ENCODE measurements at regions not wholly inside any gene's neighbourhood (a gene's known extent, or its start where the extent isn't known, plus 50 kb on each side); places are given as distances from the start of the nearest gene placed in this dataset.

DNA sequence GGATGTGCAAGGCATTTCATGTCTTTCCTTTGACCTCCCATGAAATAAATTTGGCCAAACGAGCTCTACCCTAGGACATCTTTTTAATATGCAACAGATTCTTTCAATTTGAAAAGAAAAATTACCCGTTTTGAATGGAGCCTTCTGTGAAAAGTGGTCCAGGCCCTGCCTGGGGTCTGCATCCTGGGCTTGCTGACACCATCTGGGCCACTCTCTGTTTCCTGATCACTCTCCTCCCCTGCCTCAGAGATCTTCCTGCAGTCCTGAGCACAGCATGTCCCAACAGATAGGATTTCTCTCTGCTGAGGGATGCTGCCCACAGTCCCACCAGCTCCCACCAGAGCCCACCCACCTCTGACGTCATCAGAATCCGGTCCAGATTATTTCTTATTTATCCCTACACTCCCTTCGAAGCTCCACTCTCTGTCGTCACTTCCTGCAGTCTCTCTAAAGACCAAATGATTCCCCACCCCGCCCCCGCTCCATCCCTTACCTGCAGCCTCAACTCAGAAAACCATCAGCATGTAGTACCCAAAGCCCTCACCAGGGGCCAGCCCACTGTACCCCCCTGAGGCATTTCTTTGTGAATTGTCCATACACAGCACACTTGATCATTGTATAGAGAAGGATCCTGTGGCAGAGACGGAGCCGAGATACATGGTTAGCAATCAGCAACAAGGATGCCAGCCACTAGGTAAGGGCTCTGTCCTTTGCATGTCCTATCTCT lies 192.1 kb upstream of the MGMT start:
- in situ Hi-C loops (cut with MboI; ENCODE audit: low sequenced_read_pairs) = no loop called here

DNA sequence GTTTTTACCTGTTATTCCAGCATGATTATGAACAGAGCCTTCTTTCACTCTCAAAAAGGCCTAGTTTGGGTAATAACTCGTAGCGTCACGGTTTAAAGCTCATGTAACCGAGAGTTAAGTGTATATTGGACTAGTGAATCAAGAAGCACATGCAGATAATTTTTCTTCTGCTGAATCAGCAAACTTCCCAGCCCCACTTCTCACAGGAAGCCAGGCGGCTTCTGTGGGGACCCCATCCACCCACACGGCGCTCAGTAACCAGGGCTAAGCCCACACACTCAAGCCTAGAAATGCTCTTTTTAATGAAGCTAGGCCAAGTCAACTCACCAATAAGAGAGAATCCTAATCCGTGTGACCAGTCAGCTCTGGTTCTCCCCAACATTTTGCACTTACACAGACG lies 191.2 kb upstream of the MGMT start:
- in situ Hi-C loops (cut with MboI; ENCODE audit: low sequenced_read_pairs) = no loop called here

DNA sequence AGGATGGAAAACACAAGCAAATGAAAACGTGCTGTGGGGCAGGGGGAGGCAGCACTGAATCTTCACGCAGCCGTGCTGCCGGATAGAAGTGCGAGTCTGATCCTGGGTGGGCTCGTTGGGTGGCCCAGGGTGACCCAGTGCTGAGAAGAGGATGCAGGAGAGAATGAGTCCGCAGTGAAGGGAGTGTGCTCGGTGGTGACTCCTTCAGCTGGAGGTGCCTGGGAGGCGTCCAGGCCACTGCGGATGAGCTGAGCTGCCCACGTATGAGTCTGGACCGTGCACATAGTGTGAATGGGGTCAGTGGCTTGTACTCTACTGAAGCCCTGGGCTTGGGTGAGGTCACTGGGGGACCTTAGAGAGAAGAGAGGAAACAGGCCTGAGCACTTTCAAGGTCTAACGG lies 190.0 kb upstream of the MGMT start:
- in situ Hi-C loops (cut with MboI; ENCODE audit: low sequenced_read_pairs) = no loop called here

- in situ Hi-C loops (cut with MboI; ENCODE audit: low sequenced_read_pairs) = no loop called here
Observed at GRCh38 chr10:129277841-129278240, 189.2 kb upstream of the MGMT start.

DNA sequence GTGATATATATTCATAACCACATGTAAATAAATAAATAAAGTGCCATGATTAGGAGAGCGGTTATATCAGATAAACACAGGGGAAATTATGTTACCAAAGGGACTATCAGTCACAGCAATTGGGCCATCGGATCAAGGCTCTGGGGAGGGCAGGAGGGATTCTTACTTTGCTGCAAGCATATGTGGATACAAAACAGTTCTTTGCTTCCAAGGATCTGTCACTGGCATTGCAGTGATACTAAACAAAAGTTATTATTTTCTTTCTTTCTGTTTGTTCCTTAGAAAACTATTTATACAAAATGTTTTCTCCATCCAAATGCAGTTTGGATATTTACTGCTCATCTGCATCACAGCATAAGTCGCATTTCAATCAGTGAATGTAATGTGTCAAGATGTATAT lies 188.4 kb upstream of the MGMT start:
- in situ Hi-C loops (cut with MboI; ENCODE audit: low sequenced_read_pairs) = no loop called here

DNA sequence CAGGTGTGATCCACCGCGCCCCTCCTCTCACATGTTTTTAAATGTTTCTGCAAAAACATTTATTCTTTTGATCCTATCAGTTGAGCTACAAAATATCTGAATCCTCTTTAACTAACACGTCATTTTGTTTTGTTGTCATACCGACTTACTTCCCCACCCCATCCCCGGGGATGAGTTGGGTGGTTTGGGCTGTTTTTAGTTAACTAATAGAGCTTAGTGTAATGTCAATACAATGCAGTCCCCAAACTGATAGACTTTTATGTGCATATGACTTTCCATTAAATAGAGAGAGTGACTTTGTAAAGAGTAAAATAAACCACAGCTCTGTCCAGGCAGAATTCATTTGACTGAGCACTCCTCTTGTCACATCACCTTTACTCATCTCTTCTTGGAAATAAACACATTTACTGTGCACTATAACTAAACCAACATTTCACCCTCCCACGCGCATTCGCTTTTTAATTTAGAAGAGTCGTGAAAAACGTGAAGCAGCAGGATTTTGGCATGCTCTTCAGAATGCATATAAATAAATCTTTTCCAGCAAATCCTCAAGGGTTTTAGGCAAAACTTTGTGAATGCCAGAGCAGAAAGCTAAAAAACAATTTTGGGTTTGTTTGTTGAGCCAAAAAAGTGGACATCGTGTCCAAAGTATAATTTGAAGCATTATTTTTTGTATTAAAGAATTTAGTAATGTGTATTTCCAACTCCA lies 187.4 kb upstream of the MGMT start:
- in situ Hi-C loops (cut with MboI; ENCODE audit: low sequenced_read_pairs) = no loop called here

DNA sequence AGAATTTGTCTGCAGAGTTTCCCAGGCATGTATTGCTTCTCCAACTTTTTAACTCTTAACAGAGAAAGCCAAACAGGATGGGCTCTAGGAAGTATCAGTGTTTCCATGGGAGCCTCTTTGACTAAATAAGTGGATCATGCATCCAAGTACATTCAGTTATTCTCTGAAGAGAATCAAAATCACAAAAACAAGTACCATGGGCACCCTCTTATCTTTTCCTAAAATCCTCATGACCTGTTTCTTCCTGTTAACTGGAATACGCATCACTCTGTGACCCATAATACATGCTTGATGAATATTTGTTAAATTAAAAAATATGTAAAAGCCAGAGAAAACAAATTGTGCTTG lies 186.9 kb upstream of the MGMT start:
- in situ Hi-C loops (cut with MboI; ENCODE audit: low sequenced_read_pairs) = no loop called here

GRCh38 chr10:129280908-129281586 lies 186.0 kb upstream of the MGMT start:
- in situ Hi-C loops (cut with MboI; ENCODE audit: low sequenced_read_pairs) = no loop called here

DNA sequence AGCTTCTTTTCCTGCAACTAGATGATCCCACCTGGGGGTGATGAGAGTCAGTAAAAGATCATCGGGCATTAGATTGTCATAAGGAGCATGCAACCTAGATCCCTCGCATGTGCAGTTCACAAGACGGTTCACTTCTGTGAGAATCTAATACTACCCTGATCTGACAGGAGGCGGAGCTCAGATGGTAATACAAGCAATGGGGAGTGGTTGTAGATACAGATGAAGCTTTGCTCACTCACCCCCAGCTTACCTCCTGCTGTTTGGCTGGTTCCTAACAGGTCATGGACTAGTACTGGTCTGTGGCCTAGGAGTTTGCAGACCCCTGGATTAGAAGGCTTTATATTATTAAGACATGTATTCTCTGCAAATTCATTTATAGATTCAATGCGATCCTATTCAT lies 181.6 kb upstream of the MGMT start:
- in situ Hi-C loops (cut with MboI; ENCODE audit: low sequenced_read_pairs) = no loop called here

- in situ Hi-C loops (cut with MboI; ENCODE audit: low sequenced_read_pairs) = no loop called here
Observed at GRCh38 chr10:129288999-129289584, 177.9 kb upstream of the MGMT start.

- in situ Hi-C loops (cut with MboI; ENCODE audit: low sequenced_read_pairs) = no loop called here
Observed at GRCh38 chr10:129293991-129294700, 172.9 kb upstream of the MGMT start.

- in situ Hi-C loops (cut with MboI; ENCODE audit: low sequenced_read_pairs) = no loop called here
Observed at GRCh38 chr10:129294944-129295343, 172.1 kb upstream of the MGMT start.

DNA sequence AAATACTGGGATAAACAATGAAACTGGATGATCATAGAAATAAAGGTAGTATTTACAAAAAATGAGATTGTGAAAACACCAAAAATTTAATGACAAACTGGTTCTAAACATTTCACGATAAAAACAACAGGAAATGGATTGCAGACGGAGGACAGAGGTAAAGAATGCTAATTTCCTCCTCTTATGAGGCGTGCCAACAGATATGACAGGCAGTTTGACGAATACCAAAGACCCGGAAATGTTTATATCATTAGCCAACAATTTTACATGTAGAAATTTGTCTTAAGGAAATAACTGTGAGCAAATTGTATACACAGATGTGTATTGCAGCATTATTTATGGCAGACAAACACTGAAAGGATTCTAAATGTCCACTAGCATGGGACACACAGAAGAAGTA lies 162.0 kb upstream of the MGMT start:
- in situ Hi-C loops (cut with MboI; ENCODE audit: low sequenced_read_pairs) = no loop called here

DNA sequence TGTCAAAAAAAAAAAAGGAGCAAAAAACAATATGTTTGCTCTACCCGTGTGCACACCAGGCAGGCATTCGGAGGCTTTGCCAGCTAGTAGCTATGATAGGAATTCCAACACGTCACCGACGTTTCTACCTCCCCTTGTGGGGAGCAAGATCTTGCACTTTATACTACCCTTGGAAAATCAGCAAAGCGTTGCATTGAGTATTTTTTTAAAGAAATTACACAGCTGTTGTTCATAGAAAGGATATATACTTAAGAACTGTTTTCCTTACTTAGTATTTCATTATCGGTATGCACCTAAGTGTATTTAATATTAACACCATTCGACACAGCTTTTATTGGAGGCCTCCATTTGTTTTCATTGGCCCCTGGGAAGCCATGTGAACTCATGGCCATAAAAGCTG lies 159.9 kb upstream of the MGMT start:
- in situ Hi-C loops (cut with MboI; ENCODE audit: low sequenced_read_pairs) = no loop called here

DNA sequence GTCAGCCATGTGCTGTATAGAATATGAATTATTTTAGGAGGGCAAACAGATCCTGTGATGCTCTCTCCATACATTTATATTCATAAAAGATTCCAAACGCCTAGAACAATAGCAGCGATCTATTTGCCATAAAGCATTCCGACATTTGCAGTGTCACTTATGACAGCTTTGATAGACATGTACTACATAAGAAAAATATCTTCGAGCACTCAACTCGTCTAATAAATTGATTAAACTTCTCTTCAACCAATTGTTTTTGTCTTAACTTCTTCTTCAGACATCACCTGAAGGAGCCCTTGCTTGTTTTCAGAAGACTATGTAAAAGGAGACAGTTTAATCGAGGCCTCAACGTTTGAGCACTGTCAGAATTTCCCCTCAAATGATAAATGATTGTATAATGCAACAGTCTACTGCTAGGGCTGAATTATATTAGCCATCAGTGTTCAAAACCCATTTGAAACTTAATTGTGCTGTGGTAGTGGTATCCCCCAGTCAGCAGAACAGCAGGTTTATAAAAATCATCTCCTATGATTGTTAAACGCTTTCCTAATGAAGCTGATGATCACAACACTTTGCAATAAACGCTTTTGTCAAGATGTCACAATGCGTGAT lies 158.0 kb upstream of the MGMT start:
- in situ Hi-C loops (cut with MboI; ENCODE audit: low sequenced_read_pairs) = no loop called here

DNA sequence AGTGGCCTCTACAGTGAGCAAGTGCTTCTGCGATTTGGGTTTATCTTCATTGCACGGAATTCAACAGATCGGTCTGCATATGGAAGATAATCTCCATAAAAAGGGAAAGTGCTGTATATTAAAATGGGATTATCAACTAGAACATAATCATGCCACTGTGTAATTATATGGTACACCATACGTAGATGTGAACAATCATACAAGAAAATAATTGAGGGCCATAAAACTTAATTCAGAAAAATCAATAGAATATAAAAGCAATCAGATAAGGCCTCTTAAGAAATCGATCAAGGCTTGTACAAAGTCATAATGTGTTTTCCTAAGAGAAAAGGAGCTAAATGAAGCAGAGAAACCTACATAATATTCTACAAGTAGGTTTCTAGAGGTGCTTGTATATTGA lies 157.5 kb upstream of the MGMT start:
- in situ Hi-C loops (cut with MboI; ENCODE audit: low sequenced_read_pairs) = no loop called here

- in situ Hi-C loops (cut with MboI; ENCODE audit: low sequenced_read_pairs) = no loop called here
Observed at GRCh38 chr10:129310881-129311280, 156.2 kb upstream of the MGMT start.

DNA sequence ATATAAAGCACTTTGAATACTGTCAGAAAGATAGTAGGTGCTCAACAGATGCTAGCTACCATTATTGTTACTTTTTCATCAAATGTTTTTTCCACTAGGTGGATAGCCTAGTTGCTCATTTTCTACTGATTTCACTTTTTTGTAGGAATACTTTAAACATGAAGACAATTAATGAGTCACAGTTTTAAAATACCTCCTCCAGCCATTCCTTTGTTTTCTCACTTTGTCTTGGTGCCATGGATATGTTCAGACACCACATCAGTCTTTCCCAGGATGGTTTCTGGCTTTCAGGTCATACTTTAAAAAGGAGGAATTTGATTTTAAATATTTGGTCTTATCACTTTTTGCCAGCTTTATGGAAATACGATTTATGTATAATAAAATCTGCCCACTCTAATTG lies 147.1 kb upstream of the MGMT start:
- in situ Hi-C loops (cut with MboI; ENCODE audit: low sequenced_read_pairs) = no loop called here

DNA sequence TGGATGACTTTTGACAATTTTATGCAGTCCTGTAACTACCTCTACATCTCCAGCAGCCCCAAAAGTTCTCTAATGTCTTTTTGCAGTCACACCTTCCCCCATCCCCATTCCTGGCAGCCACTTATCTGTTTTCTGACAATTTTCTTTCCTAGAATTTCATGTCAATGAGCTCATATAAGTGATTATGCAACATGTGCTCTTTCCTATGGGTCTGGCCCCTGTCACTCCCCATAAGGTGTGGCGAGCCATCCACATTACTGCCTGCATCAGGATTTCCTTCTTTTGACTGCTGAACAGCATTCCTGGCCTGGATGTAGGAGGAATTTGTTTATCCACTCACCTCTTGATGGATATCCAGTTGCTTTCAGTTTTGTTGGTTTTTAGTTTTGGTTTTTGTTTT lies 146.7 kb upstream of the MGMT start:
- in situ Hi-C loops (cut with MboI; ENCODE audit: low sequenced_read_pairs) = no loop called here

GRCh38 chr10:129321727-129322126 lies 145.3 kb upstream of the MGMT start:
- in situ Hi-C loops (cut with MboI; ENCODE audit: low sequenced_read_pairs) = no loop called here
